ENCODE measurements at regions not wholly inside any gene's neighbourhood (a gene's known extent, or its start where the extent isn't known, plus 50 kb on each side); places are given as distances from the start of the nearest gene placed in this dataset.

DNA sequence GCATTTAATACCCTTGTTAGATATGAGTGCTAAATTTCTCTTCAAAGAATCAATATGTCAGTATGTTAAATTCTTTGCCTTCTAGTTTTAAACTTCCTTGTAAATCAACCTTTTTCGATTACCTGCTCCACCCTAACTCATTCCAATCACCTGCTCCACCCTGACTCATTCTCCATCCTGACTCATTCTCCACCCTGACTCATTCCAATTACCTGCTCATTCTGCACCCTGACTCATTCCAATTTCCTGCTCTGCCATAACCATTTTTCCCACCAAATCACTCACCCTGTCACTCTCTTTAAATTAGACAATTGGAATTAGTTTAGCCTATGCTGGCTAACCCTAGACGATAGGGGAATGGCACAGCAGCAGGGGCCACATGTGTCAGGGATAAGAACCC is 519.5 kb upstream of the LRRC4C start:
- Histone ChIP-seq H3K27me3 (ENCODE audit: control insufficient read depth, insufficient read depth, low read length) (no peaks in the 10 kb centered on the region), H3K9me3 (ENCODE audit: control insufficient read depth, low read length) (no peaks in the 10 kb centered on the region), H3K79me2 (no peaks in the 10 kb centered on the region), H3K4me1 (no peaks in the 10 kb centered on the region), H3K4me2 (ENCODE audit: low read length) (no peak overlapping the region), H3K4me3 (ENCODE audit: low read depth, low read length) (no peak overlapping the region), H2AFZ (no peak overlapping the region), H3K36me3 (ENCODE audit: control insufficient read depth, insufficient read depth, low read length) (no peaks in the 10 kb centered on the region), H3K27ac (no peak overlapping the region), H3K9ac (no peak overlapping the region)
- TF ChIP-seq, protein P1, sequence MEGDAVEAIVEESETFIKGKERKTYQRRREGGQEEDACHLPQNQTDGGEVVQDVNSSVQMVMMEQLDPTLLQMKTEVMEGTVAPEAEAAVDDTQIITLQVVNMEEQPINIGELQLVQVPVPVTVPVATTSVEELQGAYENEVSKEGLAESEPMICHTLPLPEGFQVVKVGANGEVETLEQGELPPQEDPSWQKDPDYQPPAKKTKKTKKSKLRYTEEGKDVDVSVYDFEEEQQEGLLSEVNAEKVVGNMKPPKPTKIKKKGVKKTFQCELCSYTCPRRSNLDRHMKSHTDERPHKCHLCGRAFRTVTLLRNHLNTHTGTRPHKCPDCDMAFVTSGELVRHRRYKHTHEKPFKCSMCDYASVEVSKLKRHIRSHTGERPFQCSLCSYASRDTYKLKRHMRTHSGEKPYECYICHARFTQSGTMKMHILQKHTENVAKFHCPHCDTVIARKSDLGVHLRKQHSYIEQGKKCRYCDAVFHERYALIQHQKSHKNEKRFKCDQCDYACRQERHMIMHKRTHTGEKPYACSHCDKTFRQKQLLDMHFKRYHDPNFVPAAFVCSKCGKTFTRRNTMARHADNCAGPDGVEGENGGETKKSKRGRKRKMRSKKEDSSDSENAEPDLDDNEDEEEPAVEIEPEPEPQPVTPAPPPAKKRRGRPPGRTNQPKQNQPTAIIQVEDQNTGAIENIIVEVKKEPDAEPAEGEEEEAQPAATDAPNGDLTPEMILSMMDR (IDR thresholded peaks at IDR 0.05) = no peak

DNA sequence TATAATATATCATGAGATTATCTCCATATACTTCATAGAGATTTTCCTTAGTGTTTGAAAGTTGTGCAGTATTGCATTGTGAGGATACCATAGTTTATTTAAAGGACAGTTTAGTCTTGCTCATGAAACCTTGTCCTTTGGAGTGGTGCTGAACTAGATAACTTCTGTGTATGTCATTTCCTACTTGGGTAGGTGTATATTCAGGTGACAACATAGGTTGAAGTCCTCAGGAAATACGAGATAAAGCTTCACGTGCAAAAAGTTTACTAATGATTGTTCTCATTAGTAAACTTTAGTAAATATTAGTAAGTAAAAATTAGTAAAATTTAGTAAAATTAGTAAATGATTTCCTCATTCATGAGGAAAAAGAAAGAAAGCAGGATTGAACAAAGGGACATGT is 521.3 kb upstream of the LRRC4C start:
- TF ChIP-seq, protein P1 (IDR thresholded peaks at IDR 0.05) = no peak
- H3K9me3 ChIP-seq (ENCODE audit: control insufficient read depth, low read length) = no peaks in the 10 kb centered on the region
- no peaks in the 10 kb centered on the region for H3K36me3 ChIP-seq (ENCODE audit: control insufficient read depth, insufficient read depth, low read length)
- no peak overlapping the region for H2AFZ ChIP-seq
- no peak overlapping the region for H3K4me3 ChIP-seq (ENCODE audit: low read depth, low read length)
- H3K27me3 ChIP-seq (ENCODE audit: control insufficient read depth, insufficient read depth, low read length) = no peaks in the 10 kb centered on the region
- no peak overlapping the region for H3K9ac ChIP-seq
- H3K4me2 ChIP-seq (ENCODE audit: low read length) = no peak overlapping the region
- no peaks in the 10 kb centered on the region for H3K79me2 ChIP-seq
- no peak overlapping the region for H3K27ac ChIP-seq
- no peaks in the 10 kb centered on the region for H3K4me1 ChIP-seq

- Histone ChIP-seq H3K4me3 (ENCODE audit: low read depth, low read length) (no peak overlapping the region), H3K36me3 (ENCODE audit: control insufficient read depth, insufficient read depth, low read length) (no peaks in the 10 kb centered on the region), H3K79me2 (no peaks in the 10 kb centered on the region), H3K27me3 (ENCODE audit: control insufficient read depth, insufficient read depth, low read length) (no peaks in the 10 kb centered on the region), H3K9ac (no peak overlapping the region), H3K4me1 (no peaks in the 10 kb centered on the region), H3K4me2 (ENCODE audit: low read length) (no peak overlapping the region), H3K27ac (no peak overlapping the region), H3K9me3 (ENCODE audit: control insufficient read depth, low read length) (no peaks in the 10 kb centered on the region), H2AFZ (no peak overlapping the region)
- TF ChIP-seq, protein P1 (IDR thresholded peaks at IDR 0.05) = no peak
Observed at GRCh38 chr11:41982276-41982675, 522.8 kb upstream of the LRRC4C start.

DNA sequence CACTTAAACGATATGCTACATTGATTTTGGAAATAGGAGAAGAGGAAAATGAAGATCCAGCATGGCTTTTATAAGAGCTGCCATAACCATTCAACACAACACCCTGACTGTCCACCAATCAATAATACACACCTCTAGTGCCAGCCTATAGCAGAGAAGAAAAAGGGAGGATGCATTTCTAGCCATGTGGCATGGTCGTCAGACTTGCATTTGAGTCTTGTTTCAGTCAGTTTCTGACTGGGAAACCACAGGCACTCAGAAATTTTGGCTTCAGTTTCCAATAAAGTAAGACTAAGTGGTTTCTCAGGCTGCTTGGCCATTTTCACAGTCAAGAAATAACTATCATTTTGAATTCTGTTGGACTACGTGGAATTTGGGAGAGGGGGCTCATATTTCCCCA is 523.5 kb upstream of the LRRC4C start:
- Histone ChIP-seq H3K36me3 (ENCODE audit: control insufficient read depth, insufficient read depth, low read length) (no peaks in the 10 kb centered on the region), H2AFZ (no peak overlapping the region), H3K27ac (no peak overlapping the region), H3K9ac (no peak overlapping the region), H3K27me3 (ENCODE audit: control insufficient read depth, insufficient read depth, low read length) (no peaks in the 10 kb centered on the region), H3K4me3 (ENCODE audit: low read depth, low read length) (no peak overlapping the region), H3K9me3 (ENCODE audit: control insufficient read depth, low read length) (no peaks in the 10 kb centered on the region), H3K4me2 (ENCODE audit: low read length) (no peak overlapping the region), H3K79me2 (no peaks in the 10 kb centered on the region), H3K4me1 (no peaks in the 10 kb centered on the region)
- TF ChIP-seq, protein P1 (IDR thresholded peaks at IDR 0.05) = no peak

DNA sequence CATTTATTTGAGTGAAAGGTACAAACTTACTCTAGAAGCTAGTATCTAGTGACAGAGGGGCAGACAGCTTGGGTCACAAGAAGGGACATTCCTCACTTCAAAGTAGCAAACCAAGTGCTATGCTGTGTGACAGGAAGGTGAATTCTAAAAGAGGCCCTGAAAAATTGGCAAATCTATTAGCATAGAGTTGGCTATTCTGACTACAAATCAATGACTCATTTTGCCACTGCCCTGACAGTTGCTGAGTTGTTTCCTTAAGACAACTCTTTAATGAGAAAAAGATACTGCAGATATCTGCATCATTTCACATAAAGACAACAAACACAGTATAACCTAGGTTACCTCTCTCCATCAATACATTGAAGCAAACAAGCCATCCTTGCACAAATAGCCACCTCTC is 524.0 kb upstream of the LRRC4C start:
- Histone ChIP-seq H3K4me2 (ENCODE audit: low read length) (no peak overlapping the region), H3K4me1 (no peaks in the 10 kb centered on the region), H3K79me2 (no peaks in the 10 kb centered on the region), H3K27me3 (ENCODE audit: control insufficient read depth, insufficient read depth, low read length) (no peaks in the 10 kb centered on the region), H3K4me3 (ENCODE audit: low read depth, low read length) (no peak overlapping the region), H3K9me3 (ENCODE audit: control insufficient read depth, low read length) (no peaks in the 10 kb centered on the region), H3K36me3 (ENCODE audit: control insufficient read depth, insufficient read depth, low read length) (no peaks in the 10 kb centered on the region), H3K9ac (no peak overlapping the region), H3K27ac (no peak overlapping the region), H2AFZ (no peak overlapping the region)
- TF ChIP-seq, protein P1 (IDR thresholded peaks at IDR 0.05) = no peak

All from parathyroid adenoma (tissue), 2 donors.